GM18868 (cell line): ENCODE measurements at regions not wholly inside any gene's neighbourhood (a gene's known extent, or its start where the extent isn't known, plus 50 kb on each side); places are given as distances from the start of the nearest gene placed in this dataset.
A peak's percentile ranks its signal among the peaks of the same experiment; 100 is the strongest.
"Not testable (repeated sequence)": the region's sequence is repeated elsewhere in the genome, so short reads cannot be mapped to it uniquely, and the experiment has no call there.

Experiments
- ATAC-seq: cut with Tn5 transposase; IDR thresholded peaks from one replicate; pipeline ENCODE4 v1.9.1; 2021; ENCODE audit warnings: mild to moderate bottlenecking, moderate library complexity; ENCODE audit not compliant: unreplicated experiment

DNA sequence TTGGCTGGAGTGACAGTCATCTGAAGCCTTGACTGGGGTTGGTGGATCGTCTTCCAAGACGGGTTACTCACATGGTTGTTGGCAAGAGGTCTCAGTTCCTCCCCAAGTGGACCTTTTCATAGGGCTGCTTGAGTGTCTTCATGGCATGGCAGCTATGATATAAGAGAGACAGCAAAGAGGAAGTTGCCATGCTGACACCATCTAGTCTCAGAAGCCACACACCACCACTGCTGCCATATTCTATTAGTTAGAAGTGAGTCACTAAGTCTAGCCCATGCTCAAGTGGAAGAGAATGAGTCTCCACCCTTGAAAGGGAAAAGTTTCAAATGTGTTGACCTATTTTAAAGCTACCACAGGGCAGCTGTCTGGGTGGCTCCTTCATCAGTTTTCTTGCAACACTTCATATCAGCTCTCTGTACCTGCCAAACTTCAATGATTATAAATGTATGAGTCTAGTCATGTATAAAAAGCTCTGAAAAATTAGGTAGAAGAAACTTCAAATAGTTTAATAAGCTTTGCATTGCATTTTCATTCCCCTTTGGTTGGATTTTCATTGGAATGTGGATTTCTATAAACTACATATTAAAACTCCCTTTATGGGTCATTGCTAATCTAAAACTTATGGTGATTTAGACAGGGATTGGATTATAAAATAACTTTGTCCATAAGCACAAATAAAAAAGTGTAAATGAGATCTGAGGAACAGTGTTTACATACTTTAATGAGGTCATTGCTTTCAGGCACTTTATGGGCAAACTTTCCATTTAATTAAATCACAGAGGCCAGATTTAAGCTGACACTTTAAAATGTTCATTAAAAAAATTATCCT, 68.0 kb upstream of the ATXN3L start:
- no peak for ATAC-seq

DNA sequence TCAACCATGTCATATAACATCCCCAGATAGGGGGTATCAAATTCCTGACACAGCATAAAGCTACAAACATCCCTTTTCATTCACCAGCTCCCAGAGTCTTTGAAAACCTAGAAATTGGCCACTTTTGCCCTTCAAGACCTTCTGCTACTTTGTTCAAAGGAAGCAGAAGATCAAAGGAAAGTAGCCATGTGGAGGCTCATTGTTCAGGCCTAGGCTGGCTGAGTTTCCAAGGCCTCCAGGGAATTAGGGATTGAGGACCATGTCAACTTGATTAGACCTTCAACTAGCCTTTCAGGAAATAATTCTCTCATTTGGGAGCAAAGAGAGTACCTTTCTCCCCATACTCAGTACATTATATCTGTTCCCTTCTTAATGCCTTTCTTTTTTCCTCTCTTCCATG, 66.8 kb upstream of the ATXN3L start:
- no peak for ATAC-seq

DNA sequence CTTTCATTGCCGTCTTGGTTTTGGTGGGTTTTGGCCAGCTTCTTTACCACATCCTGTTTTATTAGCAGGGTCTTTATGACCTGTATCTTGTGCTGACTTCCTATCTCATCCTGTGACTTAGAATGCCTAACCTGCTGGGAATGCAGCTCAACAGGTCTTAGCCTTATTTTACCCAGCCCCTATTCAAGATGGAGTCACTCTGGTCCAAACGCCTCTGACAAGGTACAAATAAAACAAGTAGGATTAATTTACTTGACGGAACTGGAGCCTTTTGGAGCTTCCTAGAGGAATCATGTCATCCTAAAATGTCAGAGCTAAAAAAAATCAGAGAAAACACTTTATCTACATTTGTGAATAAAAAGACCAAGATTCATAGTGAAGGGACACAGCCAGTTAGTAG, 66.2 kb upstream of the ATXN3L start:
- no peak for ATAC-seq

DNA sequence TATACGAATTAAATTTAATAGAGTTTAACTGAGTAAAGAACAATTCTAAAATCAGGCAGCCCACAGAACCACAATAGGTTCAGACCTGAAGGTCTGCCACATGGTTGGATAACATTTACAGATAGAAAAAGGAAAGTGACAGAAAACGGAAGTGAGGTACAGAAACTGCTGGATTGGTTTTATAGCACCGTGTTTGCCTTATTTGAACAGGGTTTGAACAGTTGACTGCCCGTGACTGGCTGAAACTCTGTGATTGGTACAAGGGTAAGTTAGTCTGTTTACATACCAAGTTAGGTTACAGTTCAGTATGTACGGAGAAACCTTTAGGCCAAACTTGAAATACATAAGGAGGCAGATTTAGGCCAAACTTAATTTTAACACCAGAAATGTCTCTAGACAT, 64.1 kb upstream of the ATXN3L start:
- peak; percentile 88 for ATAC-seq

DNA sequence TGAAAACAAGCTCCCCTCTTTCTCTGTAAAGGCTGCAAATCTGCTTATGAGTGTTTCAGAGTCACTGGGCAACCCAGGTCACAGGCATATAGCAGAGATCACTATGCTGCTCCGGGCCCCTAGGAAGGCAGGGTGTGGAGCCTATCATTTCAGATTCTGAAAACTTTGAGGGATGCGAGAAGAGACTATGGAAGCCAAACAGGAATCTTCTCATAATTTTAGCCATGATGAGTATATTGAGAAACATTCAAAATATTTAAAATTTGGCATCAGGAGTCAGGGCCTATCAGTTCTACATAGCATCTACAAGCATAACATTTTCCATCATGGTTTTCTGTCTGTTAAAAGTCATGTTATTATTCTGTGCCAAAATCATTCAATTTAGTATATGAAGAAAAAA, 61.7 kb upstream of the ATXN3L start:
- ATAC-seq = no peak

DNA sequence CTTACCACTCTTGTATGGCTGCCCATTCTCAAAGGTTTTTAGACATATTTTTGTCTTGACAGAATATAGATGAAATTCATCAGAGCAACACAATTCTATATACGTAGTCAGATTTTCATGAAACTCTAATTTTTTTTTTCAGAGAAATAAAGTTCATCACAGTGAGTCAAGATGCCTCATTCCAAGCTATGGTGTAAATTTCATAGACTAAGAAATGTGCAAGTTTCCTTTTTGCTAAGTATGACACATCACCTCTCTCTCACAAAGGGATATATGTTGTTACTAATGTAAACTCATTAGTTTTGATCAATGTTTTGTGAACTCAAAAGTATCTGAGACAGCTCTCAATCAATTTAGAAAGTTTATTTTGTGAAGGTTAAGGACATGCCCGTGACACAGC, 60.4 kb upstream of the ATXN3L start:
- ATAC-seq = no peak

DNA sequence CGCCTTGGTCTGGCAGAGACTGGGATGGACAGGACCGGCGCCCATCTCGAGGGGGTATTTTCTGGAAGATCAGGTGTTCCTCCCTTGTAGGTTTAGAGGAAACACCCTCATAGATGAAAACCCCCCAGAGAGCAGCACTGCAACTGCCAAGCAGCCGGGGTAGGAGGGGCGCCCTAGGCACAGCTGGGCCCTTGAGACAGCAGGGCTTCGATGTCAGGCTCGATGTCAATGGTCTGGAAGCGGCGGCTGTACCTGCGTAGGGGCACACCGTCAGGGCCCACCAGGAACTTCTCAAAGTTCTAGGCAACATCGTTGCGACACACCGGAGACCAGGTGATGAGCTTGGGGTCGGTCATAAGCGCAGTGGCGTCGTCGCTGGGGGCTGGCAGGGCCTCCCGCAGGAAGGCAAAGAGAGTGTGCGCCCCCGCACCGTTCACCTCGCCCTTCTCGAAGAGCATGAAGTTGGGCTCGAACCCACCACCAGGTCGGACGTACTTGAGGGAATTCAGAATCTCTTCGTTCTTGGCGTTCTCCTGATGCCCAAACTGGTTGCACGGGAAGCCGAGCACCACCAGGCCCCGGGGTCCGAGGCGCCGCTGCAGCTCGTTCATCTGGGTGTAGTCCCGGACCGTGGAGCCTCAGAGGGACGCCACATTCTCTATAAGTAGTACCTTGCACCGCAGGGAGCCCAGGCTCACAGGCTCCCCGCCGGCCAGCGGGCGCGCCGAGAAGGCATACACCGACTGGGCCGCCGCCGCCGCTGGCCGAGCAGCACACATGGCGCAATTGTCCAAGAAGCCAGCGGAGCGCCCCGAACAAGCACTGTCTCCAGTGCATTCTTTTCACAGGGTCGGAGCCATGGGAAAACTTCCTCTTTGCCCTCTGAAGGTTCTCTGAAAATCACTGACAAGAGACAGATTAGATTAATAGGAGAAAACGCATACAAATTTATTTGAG, 59.0 kb upstream of the ATXN3L start:
- ATAC-seq = not testable (repeated sequence)

DNA sequence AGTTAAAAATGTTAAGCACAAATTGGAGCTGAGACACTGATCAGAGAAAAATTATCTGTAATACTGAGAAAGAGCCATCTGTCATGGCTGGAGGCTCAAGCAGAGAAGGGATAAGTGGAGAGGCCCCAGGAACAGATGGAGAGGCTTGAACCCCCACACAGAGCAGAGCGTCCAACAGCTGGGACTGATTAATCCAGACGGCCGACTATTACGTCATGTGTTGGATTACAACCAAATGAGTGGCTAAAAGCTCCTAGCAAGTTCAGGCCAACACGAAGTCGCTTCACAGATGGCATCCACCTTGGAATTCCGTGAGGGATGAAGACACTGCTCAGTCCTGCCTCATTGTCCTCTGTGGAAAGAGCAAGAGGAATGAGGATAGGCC, 57.7 kb upstream of the ATXN3L start:
- no peak for ATAC-seq

DNA sequence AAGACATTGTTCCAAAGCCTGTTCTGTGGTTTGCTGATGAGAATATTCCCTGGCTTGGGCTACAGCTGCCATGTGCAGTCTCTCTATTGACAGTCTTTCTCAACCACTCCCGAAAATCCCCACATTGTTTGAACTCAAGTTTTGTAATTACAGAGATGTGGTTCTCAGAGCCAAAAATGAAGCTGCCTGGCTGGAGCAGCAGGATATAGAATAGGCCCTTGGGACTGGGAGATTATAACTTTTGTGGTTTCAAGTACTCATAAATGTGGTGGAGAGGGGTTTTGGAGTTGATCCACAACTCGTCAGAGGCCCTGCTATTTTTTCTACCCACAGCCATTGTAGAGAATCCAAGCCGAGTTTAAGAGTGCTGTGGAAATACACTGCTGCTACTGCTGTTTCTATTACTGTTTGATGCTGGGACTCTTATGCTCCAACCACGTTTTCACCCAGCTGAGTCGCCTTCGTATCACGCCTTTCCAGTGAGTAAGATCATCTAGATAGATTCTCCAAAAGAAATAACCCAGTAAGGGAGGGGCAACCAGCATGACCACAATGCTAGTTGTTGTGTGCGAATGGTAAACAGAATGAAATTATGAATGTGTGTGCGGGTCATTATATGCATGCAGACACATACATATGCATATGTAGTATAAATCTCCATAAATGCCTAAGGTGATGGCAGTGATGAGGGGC, 57.1 kb upstream of the ATXN3L start:
- no peak for ATAC-seq

DNA sequence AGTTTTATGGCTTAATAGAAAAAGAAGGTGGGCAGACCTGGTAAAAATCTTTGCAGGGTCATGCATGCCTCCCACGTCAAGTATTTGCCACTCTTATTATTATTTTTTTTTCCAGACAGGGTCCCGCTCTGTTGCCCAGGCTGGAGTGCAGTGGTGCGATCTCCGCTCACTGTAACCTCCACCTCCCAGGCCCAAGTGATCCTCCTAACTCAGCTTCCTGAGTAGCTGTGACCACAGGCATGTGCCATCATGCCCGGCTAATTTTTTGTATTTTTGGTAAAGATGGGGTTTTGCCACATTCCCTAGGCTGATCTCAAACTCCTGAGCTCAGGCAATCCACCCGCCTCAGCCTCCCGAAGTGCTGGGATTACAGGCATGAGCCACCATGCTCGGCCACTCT, 55.7 kb upstream of the ATXN3L start:
- ATAC-seq = not testable (repeated sequence)

DNA sequence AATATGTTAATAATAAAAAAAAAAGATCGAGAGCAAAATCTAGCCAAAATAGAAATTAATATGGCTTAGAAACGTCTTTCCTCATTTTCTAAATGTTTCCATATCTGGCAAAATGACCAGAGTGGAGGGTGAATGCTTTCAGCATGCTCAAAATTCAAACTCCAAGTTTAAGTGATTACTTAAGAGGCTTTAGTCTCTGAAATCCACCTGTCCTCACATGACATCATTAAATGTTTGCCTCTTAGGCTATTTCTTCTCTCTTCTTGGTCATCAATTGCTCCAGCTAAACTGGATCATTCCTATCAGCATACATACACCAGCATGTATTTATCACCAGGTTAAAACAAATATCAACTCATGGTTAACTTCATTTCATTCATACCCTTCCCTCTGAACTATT, 54.5 kb upstream of the ATXN3L start:
- ATAC-seq = no peak

DNA sequence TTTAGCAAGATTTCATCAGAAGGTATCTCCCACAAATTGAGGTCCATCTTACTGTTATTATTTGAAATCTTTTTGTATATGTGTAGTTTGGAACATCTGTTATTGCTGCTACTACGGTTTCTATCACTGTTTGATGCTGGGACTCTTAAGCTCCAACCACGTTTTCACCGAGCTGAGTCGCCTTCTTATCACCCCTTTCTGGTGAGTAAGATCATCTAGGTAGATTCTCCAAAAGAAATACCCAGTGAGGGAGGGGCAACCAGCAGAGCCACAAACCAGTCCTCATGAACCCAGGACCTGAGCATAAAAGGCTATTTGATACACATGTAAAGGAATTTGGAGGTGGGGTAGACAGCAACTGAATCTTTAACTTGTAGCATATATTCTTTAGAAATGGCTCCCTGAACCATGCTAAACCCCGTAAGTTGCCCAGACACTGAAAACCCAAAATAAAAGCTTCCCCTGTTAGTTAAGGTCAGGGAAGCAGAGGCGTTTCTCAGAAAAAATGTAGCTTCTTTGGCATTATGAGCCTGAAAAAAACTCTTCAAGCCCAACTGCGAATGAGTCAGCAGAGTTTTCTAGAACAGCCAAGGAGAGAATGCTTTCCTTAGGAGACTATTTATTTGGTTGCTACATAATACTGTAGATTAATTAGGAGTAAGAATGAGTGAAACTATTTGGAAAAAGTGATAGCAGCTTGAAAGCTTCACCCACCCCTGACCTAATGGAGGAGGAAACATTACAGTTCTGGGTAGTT, 53.8 kb upstream of the ATXN3L start:
- ATAC-seq = no peak

DNA sequence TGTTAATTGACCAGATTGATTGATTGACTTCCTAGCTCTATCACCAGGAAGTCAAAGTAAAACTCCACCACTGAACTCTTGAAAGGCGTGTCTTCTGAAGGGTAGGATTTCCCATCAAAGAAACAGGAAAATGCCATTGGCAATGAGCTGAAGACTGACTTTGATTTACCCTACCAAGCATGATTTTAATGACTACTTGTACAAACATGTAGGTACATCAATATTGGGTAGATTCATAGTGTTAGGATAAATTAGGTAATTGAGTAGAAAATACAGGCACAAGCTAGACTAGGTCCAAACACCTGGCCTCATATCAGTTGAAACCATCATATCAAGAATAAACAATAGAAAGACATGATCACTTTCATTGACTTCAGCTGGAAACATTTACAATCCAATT, 53.2 kb upstream of the ATXN3L start:
- no peak for ATAC-seq

DNA sequence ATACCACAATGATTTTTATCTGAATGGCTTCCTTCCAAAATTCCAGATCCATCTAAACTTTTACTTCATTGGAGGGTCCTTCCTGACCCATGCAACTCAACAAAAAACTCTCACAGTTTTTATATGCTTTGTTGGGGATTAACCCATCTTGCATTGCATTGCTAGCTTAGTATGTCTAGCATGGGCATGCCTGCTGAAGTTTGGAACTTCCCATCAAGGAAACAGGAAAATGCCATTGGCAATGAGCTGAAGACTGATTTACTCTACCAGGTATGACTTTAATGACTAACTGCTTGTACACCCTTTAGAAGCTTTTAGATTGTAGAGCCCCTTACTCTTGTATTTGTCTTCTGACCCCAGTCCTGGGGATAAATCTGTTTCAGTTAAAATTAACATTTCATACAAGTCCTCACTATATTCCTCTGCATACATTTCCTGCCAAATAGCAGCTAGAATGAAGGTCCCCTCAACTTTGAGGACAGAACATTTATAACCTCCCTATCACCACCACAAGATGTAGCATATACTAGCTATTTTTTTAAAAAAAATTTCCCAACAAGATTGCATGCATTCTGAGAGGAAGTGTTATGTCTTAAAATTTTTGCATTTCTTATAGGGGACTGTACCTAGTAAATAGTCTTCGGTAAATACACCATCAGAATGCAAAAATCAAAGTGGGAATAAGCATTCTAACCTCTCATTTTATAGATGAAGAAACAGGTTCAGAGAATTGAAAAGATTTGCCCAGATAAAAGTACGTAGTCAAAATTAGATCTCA, 52.5 kb upstream of the ATXN3L start:
- no peak for ATAC-seq

DNA sequence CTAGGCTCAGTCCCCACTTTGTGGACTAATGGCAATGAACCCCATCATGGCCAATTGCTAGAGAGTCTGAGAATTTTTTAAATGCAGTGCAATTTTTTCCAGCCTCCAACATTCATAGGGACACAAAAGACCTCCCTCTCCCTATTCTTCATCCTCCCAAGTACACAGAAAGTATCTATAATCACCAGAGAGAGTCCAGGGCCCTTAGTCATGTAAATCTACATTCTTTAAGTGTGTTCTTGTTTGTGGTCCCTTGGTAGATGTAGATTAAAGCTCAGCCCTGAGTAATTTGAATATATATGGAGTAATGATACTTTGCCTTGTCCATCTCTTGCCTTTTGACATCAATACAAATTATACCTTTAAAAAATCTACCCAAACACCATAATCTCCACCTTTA, 51.3 kb upstream of the ATXN3L start:
- no peak for ATAC-seq

DNA sequence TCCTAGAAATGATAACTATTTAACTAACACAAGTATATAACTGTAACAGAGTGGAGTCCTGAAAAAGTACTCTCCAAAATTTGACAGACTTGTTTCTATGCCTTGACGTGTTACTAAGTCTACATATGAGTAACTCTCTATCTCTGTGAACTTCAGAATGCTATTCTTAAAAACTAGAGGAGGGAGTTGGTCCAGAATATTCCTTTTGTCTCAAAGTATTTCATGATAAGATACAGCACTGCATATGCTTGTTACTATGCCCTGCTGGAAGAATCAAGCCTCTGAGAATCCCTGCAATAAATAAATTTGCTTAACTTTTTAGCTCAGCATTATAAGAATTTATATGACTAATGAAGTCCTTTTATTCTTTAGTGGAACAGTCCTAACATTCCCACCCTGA, 50.9 kb upstream of the ATXN3L start:
- ATAC-seq = no peak
